ENCODE measurements at regions not wholly inside any gene's neighbourhood (a gene's known extent, or its start where the extent isn't known, plus 50 kb on each side); places are given as distances from the start of the nearest gene placed in this dataset.

- TF ChIP-seq CTCF (IDR thresholded peaks at IDR 0.05; ENCODE audit: insufficient read depth, low read length, missing control alignments) = no peak
- ChIA-PET CTCF (no interaction called here), POLR2A (no interaction called here)
- no peak for DNase-seq (ENCODE audit: low read depth, low spot score)
- no peak overlapping the region for H3K4me3 ChIP-seq (ENCODE audit: low read depth, low read length)
Observed at GRCh38 chr2:129366263-129366662, 613.2 kb upstream of the RAB6C start.

DNA sequence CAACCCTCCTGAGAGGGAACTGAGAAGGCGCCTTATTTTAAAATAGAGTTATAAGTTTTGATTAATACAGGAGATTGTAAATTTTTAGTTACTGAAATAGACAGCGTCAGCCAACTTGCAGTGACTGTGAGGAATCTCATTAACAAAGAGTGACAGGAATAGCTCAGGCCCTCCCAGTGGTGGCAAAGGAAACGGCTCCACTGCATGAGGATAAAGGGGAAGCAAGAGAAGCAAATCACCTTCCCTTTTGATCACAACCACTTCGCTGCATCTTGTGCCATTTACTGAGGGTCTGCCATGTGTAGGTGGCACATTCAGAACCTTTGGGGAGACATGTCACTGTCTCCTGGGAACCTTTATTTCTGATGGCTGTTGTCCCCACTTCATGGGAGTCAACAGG, 612.4 kb upstream of the RAB6C start:
- no peak overlapping the region for H3K4me3 ChIP-seq (ENCODE audit: low read depth, low read length)
- POLR2A ChIA-PET = no interaction called here
- CTCF ChIA-PET = no interaction called here
- no peak for DNase-seq (ENCODE audit: low read depth, low spot score)
- no peak for TF ChIP-seq CTCF (IDR thresholded peaks at IDR 0.05; ENCODE audit: insufficient read depth, low read length, missing control alignments)

- no peak for DNase-seq (ENCODE audit: low read depth, low spot score)
- no peak overlapping the region for H3K4me3 ChIP-seq (ENCODE audit: low read depth, low read length)
- CTCF ChIA-PET = no interaction called here
- POLR2A ChIA-PET = no interaction called here
- no peak for TF ChIP-seq CTCF (IDR thresholded peaks at IDR 0.05; ENCODE audit: insufficient read depth, low read length, missing control alignments)
Observed at GRCh38 chr2:129369437-129369836, 610.0 kb upstream of the RAB6C start.

DNA sequence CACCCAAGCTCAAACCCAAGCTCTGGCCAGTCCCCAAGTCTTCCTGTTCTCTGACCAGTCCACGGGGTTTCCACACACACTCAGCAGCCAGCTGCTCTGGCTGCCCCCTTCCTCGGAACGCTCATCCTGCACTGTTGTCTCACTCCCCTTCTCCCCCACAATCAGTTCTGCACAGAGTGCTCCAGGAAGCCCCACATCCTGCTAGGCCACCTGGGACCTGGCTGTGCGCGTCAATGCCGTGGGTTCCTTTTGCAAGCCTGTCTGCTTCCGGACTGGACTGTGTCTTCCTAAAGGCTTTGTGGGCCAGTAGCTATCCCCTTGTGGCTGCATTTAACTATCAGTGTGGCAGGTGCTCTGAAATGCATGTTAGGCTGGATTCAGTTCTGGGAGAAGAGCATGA, 605.0 kb upstream of the RAB6C start:
- DNase-seq (ENCODE audit: low read depth, low spot score) = no peak
- ChIA-PET POLR2A (no interaction called here), CTCF (no interaction called here)
- H3K4me3 ChIP-seq (ENCODE audit: low read depth, low read length) = no peak overlapping the region
- no peak for TF ChIP-seq CTCF (IDR thresholded peaks at IDR 0.05; ENCODE audit: insufficient read depth, low read length, missing control alignments)

DNA sequence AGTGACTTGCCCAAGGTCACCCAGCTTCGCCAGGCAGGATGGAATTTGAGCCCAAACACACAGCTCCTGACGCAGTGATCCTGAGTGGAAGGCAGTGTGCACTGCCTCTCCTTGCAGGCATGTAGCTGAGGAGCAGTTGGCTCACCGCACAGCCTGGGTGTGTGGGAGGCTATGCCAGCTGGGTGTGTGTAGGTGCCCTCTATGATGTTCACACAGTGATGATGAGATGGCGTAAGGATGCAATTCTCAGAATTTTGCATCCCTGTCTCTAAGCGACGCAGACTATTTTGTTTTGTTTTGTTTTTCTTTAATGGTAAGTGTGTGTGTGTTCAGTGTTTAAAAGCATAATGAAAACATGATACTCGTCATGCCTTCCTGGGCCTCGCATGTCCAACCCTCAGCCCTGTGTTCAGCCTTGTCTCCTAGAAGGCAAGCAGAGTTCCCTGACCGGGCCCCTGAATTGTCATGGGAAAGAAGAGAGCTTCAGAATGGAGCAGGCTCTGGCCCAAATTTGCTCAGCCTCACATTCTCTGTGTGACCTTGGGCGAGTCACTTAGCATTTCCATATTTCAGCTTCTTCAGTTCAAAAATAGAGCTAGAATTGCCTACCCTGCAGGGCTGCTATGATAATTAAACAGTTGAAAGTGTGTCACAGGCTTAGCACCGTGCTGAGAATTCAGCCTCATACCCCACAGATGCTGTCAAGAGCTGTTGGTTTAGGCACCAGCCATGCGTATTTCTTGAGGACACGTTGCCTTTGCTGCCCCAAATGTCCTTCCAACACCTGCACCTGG, 603.6 kb upstream of the RAB6C start:
- ChIA-PET POLR2A (no interaction called here), CTCF (no interaction called here)
- H3K4me3 ChIP-seq (ENCODE audit: low read depth, low read length) = no peak overlapping the region
- no peak for TF ChIP-seq CTCF (IDR thresholded peaks at IDR 0.05; ENCODE audit: insufficient read depth, low read length, missing control alignments)
- no peak for DNase-seq (ENCODE audit: low read depth, low spot score)

GRCh38 chr2:129376426-129377077, 602.9 kb upstream of the RAB6C start:
- ChIA-PET POLR2A (no interaction called here), CTCF (no interaction called here)
- H3K4me3 ChIP-seq (ENCODE audit: low read depth, low read length) = no peak overlapping the region
- no peak for TF ChIP-seq CTCF (IDR thresholded peaks at IDR 0.05; ENCODE audit: insufficient read depth, low read length, missing control alignments)
- no peak for DNase-seq (ENCODE audit: low read depth, low spot score)

All from AG04449 (cell line).